AG20443 (cell line): ENCODE measurements at regions not wholly inside any gene's neighbourhood (a gene's known extent, or its start where the extent isn't known, plus 50 kb on each side); places are given as distances from the start of the nearest gene placed in this dataset.
"Not testable (repeated sequence)": the region's sequence is repeated elsewhere in the genome, so short reads cannot be mapped to it uniquely, and the experiment has no call there.

Experiments used
- DNase-seq: peaks from one replicate; pipeline ENCODE4 v3.0.0; 2012; ENCODE audit warnings: low spot score, mixed read lengths

DNA sequence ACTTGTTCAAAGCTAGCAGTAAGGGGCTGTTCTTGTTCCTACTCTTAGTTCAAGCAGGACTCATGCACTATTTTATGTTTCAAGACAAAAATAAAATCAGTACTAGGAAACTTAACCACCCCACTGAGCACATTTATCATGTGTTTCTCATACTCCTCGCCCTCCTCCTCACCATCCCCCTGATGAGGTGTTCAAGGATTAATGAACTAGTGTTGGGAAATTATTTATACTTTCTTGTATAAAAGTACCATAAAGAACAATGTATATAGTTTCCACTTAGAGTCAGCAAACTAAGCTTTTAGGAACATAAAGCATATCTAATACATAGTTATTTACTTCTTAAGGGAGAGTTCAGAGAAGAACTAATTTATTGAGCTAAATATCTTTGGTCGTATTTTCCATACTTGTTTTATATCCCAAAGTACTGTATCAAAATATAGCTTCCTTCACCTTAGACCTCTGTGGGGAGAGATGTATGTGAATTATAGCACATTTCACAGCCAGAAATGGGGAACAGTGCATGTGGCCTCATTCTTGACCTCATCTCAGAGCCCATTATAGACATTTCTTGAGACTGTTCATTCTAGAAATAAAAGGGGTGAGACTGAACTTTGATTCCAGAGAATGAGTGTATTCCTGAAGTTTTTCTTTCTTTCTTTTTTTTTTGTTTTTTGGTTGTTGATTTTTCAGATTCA lies 326.5 kb upstream of the MAP3K7 start:
- no peak for DNase-seq

DNA sequence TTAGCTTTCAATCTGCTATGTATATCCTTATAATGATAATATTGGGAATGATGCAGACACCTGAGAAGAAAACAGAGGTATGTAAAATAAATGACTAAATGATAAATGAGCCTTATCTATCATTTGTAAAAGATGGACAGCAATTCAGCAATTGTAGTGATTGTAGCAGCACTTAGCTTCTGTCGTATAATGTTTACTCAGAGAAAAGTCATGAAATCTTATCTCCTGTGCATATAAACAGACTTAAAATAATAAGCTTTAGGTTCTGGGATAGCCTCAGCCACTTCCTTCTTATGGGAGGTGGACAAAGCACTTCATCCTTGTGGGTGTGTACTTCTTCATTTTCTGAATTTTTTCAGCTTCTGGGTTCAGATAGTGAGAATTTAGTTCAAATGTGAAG lies 324.8 kb upstream of the MAP3K7 start:
- no peak for DNase-seq

DNA sequence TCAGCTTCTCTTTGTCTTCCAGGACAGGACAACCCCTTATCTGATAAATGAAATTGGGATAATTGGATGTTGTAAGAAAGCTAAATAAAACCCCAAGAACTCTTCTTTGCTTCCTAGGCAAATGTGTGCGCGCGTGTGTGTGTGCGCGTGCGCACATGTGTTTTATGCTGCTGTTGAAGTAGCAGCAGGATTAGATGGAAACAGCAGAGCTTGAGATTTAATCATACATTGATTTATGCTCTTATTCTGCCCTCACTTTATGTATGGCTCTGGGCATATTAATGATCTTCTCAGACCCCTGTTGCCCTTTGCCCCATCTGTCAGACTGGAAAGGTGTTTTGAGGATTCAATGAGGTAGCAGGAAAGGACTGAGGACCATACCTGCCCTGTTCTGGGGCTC lies 324.0 kb upstream of the MAP3K7 start:
- DNase-seq: no peak

DNA sequence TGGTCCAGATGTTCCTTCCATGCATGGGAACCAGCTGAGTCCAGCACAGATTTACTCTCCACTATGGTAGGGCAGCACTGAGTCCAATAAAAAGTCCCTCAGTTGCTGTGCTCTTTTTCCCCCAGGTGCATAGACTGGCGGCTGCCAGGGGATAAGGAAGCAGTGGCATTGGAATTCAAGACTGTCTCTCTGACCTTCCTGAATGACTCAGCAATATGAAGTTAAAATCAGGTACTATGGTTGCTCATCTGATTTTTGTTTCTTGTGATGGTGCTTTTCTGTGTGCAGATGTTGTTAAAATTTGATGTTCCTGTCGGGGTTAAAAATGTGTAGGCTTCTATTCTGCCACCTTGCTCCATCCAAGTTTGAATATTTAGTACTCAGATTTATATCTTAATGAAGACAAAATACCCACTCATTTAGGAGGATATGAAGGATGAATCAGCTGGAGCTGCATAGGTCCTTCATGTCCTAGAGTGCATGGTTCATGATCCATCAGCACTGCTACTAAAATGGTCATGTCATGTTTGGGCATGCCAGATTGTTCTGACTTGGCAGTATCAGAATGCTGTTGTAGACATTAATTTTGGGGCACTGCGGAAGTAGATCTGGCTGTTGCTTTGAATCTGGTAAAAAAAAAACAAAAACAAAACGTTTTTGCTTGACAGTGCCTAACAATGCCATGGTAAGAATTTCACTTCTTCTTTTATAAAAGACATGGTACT lies 321.2 kb upstream of the MAP3K7 start:
- no peak for DNase-seq

DNA sequence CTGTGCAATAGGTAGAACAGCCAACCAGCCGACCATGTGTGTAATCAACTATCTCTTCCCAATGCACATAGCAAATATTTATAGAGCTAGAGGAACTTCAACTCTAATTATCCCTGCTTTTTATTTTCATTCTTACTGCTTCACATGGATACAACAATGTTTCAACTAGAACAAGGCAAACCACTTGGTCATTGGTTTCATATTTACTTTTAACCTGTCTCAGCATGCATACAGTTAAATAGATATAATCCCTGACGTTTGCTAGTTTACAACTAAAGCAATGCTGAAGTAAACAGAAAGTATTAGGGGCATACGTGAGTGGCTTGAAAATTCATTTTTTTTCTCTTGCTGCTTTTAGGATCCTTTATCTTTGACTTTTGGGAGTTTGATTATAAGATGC lies 318.5 kb upstream of the MAP3K7 start:
- no peak for DNase-seq

DNA sequence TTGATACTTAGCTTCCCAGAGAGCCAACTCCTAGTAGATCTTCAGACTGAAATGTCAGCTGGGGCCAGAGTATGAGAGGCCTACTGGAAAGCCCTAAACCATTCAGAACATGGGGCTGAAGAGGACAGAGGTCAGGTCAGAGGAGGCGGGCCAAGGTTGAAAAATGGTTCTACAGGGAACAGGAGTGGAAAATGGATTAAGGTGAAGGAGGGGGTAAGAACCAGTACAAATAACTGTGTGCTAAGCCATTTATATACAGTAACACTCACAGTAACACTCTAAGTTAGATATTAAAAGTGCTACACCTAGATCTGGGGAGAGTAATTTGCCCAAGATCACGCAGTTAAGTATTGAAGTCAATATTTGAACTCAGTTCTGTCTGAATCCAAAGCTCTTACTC lies 313.2 kb upstream of the MAP3K7 start:
- no peak for DNase-seq

DNA sequence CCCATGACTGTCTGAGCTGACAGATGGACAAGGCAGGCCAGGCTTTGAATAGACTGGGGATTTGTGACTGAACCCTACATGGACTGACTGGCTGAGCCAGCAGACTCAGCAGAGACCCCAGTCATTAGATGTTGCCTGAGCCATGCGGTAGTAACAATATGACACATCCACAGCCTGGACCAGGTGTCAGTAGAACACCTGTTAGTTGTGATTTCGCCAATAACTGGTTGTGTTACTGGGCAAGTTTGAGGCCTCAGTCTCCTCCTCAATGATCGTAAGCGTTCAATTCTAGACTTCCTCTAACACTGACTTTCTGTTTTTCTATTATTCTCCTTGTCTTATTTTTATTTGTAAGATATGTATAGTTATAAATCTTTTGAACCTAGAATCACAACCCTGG lies 311.9 kb upstream of the MAP3K7 start:
- DNase-seq: no peak

DNA sequence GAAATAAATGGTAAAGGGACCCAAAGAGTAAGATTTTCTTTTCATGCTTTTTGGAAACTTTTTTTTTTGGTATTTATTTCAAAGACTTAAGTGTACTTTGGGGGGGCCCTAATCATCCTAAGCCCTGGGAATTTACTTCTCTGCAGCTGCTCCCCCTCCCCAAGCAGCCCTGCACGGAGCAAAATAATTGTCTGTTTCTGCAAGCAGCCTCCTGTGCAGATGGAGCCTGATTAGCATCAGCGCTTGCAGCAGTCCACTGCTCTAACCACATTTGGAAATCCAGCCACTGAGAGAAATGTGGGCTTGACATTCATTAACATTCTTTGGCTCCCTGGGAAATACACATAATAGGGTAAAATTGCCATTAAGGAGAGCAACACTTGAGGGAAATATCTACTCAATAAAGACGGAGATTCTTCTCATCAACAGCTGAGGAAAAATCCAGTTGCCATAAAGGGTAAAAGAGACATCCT lies 309.2 kb upstream of the MAP3K7 start:
- DNase-seq: no peak

DNA sequence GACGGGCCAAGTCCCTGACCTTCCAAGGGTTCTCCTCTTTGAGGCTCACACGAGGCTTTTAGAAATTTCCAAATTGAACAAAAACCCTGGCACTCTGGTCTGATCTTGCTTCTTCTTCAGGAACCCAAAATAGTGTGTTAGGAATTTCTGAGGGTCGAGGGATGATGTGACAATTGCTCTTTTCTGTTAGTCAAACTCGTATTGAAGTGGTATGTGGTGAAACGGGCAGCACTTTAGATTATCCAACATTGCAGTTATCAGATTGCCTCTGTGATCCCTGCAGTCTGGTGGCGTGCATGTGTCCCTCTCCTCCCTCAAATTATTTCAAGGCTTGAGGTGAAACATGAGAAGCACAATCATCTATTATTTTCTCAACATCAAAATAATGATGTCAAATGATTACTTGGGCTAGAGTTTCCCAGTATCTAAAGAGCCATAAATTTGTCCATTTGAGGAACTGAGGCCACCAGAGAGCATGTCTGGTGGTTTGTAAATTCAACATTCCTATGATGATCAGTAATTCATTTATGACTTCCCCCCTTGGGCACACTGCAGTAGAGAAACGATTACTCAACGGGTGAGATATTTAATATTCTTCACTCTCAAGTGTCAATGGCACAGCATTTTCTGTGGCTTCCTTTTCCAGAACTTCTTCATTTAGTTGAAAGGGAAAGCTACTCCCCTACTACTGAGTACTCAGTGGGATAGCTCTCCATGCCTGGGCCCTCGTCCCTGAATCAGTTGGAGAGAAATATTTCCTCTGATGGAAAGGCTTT lies 308.6 kb upstream of the MAP3K7 start:
- no peak for DNase-seq

DNA sequence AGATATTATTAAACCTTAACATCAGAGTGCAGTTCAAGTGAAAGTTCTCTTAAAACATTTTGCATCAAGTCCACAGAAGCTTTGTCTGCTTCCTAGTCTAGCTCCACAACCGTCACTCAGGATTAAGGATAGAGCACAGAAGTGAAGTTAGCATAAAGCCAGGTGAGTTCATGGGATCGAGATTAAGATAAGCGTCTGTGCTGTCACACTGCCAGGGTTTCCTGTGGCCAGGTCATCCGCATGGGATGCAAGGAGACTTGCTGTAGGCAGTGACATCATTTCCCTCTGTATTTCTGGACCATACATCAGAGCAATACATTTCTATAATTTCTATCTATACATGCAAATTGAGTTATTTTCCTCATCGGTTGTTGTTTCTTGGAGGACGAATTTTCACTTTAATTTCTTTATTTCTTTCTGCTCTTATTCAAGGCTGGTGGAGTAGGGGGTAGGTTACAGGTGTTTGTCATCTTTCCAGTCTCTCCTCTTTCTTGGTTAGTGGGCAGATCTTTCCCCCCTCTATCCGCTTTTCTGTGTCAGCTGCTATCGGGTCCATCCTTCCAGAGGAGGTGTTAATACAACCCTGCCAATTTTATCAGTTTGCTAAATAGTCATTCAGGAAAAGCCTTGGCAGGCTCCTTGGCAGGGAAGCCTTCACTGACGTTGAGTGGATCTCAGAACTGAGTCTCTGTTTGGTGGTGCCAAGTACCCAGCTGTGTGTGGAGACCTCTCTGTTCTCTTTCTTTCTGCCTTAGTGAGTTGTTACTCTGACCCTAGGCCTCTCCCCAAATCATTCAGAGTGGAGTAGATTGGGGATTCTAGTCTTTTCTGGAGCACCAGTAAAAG lies 307.6 kb upstream of the MAP3K7 start:
- no peak for DNase-seq

DNA sequence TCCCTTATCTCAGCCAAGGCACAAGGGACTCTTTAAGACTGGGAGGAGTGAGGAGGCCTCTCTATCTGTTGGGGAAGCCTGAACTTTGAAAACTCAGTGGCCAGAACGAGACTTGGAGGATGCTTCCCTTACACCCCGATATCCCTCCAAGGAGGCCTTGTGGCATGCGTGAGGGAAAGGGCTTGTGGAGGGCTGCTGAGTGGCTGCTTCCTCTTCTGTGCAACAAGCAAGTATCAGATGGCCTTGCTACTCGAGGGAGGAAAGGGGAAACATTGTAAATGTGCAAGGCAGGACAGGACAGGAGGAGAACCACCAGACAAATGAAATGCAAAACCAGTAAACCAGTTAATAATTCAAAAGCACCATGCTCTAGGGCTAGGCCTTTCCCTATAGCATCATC lies 306.5 kb upstream of the MAP3K7 start:
- no peak for DNase-seq

DNA sequence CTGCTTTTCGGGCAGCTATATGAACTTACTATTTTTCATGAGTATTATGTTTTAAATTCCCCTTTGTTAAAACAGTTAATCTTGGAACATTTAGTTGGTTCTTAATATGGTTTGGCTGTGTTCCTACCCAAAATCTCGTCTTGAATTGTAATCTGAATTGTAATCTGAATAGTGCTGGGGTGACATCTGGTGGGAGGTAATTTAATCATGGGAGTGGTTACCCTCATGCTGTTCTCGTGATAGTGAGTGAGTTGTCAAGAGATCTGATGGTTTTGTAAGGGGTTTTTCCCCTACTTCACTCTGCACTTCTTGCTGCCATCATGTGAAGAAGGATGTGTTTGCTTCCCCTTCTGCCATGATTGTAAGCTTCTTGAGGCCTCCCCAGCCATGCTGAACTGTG lies 305.4 kb upstream of the MAP3K7 start:
- DNase-seq: no peak

DNA sequence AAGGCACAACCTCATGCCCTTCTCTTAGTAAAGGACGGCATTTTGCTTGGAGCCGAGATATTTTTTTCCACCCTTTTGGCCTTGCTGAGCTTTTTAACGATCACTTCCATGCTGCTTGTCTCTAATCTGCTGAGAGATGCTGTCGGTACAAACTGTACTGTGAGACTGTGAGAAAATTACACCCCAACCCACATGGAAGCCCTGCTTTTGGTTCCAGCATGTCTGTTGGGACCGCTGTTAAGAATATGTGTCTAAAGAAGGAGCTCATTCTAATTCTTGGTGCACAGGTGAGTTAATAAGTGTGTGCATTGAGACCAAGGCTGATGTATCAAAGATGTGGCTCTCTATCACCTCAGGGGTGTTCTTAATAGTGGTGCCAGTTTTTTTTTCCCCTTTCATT lies 304.5 kb upstream of the MAP3K7 start:
- no peak for DNase-seq

DNA sequence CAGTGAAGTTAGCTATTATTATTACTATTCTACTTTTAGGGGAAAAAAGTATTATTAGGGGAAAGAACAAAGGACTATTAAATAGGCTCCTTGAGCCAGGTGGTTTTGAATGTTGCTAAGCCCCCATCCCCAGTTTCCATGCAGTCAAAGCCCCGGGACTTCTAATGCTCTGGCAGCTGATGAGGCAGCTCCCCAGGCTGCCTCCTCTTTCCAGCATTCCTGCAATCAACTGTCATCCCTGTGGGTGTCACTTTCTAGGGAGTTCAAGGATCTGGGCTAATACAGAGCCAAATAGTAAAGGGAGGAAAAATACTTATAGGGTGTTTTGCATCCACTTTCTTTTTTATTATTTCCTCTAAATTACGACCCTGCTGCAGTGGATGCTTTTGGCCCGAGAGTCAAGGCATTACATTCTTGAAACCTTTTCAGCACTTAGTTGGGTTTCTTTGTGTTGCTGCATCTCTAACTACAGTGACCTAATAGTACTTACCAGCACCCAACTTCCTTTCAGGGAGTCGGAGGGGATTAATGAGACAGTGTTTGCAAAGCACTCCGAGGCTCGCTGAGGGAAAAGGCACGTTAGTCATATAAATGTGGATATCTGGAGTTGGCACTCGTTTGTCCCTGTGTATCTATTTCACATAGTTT lies 303.9 kb upstream of the MAP3K7 start:
- no peak for DNase-seq

DNA sequence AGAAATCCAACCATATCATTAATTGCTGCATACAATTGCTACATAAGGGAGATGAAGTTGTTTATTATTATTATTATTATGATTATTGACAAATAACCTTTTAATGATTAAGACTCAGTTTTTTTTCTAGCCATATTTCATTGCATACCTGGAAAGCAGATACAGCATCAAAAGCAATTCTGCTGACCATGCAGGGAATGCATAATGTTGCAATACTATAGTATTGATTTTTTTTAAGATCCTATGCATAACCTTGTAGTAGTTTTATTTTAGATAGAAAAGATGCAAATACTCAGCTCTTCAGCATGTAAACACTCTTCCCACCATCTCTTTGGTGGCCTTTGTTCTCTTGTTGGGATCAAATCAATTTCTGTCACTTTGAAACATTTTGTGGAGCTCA lies 300.9 kb upstream of the MAP3K7 start:
- no peak for DNase-seq

DNA sequence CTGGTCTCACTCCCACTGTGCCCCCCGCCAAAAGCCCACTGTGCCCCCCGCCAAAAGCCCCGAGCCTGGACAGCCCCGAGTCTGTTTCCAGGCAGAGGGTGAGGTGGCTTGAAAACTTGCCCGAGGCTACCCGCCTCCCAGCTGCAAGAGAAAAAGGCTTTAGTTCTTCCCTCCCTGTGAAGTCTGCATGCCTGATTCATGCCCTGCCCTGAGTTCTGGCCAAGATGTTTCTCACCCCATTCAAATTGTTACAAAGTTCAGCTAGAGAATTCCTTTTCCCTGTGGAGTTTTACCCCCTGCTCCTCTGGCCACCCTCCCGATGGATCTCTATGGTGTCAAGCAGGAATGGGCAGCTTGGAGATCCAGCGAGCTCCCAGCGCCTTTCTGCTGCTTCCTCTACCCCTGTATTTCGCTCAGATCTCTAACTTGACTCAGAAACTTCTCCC lies 298.8 kb upstream of the MAP3K7 start:
- no peak for DNase-seq

DNA sequence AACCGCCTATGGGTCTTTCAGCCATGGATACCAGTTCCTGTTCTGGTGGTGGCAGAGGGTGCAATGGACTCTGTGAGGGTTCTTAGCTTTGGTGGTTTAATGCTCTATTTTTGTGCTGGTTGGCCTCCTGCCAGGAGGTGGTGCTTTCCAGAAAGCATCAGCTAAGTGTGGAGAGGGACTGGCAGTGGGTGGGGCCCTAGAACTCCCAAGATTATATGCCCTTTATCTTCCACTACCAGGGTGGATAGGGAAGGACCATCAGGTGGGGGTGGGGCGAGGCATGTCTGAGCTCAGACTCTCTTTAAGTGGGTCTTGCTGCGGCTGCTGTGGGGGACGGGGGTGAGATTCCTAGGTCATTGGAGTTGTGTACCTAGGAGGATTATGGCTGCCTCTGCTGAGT lies 298.3 kb upstream of the MAP3K7 start:
- not testable (repeated sequence) for DNase-seq

DNA sequence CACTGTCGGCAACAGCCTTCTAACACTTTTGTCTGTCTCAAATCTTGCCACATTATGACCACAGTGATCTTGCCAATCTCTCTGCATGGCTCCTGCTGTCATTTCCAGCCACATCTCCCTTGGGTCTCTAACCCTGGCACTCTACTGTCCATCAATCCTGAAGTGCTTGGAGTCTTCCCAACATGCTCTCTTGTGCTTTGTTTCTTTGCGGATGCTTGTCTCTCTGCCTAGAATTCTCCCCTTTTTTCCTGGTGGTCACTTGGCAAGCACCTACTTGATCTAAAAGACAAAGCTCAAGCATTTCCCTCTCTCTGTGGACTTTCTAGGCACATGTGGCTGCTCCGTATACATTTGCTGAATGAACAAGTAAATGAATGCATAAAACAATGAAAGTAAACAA lies 290.7 kb upstream of the MAP3K7 start:
- DNase-seq: no peak

DNA sequence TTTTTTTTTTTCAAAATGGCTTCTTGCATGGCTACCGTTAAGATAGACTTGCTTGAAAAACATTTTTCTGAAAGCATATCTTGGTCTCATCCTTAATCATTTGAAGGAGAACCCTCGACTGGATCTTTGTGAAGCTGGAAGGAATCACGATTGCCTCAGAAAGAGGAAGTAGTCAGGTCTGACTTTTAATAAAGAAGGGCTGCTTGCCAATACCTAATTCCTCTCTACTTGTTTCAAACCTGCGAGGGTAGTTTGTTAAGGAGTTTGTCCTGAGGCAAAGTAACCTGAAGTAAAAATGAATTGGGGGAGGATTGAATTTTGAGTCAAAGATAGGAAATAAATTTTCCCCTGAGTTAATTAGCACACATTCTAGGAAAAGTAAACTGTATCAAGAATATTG lies 288.1 kb upstream of the MAP3K7 start:
- no peak for DNase-seq

DNA sequence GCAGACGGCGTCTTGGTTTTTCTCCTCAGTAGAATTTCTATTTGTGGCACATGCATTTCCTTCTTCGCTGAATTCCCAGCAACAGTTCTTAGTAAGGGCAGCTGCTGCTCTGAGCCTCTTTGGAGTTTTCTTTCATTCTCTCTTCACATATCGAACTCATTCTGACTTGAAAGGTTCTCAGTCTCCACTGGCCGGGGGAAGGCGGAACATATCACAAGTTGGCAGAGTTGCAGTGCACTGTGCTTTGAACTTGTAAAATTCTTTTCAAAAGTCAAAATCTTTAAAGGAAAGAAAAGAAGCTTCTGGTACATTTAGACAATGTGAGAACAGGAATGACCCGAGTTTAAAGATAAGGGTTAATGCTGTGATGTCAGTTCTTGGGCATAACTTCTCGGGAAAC lies 286.1 kb upstream of the MAP3K7 start:
- no peak for DNase-seq

DNA sequence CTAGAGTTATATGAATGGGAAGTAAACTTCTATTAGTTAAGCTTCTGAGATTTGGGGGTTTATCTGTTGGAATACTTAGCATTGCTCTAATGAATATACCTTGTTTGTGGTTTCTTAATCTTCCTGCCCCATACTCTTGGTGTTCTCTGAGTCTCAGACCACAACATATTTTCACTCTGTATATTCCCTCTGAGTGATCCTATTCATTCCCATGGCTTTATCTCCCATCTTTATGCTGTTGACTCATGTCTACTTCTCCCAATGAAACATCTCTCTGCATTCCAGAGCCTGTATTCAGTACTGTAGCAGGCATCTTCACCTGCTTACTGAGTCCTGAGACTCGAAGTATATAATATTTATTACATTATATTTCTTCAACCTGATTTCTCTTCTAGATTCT lies 283.7 kb upstream of the MAP3K7 start:
- no peak for DNase-seq

DNA sequence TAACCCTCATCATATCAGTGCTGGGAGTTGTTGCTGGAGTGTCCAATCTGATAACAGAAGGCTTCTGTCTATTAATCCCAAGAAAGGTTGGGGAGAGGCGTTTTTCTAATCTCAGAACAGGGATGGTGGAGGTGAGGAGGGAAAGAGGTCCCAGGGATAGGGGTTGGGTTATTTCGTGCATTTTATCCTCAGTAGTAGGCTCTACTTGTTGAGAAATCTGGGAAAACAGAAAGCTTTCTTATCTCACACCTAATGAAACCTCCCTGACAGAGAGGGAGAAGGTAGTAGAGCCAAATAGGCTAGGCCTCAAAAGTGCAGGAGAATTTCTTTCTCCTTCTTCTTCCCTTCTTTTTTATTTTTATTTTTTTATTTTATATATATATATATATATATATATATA lies 281.8 kb upstream of the MAP3K7 start:
- DNase-seq: no peak
